GM12878 (cell line): ENCODE measurements at regions not wholly inside any gene's neighbourhood (a gene's known extent, or its start where the extent isn't known, plus 50 kb on each side); places are given as distances from the start of the nearest gene placed in this dataset.

Experiments used
- ATAC-seq: fragments of 200-7000 bp; cut with Tn5 transposase; 3 replicates; pipeline ENCODE4 v1.9.1; 2020; ENCODE audit warnings: mild to moderate bottlenecking, moderate library complexity
- BruUV-seq: library from RNA; stranded (reverse); fragments of 400-500 nt; replicated peaks from 2 replicates; lab custom pipeline; 2021; lab: Mats Ljungman, UMichigan
- CTCF ChIA-PET: fragments of 300-600 bp; sonication (Branson Sonifier 250); formaldehyde crosslinking; extraction: SDS; loops from one replicate; lab custom pipeline; 2021; ENCODE audit warnings: inconsistent platforms; lab: Yijun Ruan, JAX
- POLR2A ChIA-PET: fragments of 350-600 bp; formaldehyde crosslinking; extraction: SDS; loops from one replicate; lab custom pipeline; 2021; ENCODE audit warnings: inconsistent platforms; lab: Charles Lee
- RAD21 ChIA-PET: fragments of 300-600 bp; sonication (Branson Sonifier 250); formaldehyde crosslinking; loops from one replicate; lab custom pipeline; 2023; ENCODE audit warnings: antibody characterized with exemption; ENCODE audit not compliant: unreplicated experiment; lab: Charles Lee
- SMC1A ChIA-PET: fragments of 300-600 bp; sonication (Branson Sonifier 250); formaldehyde crosslinking; loops from one replicate; lab custom pipeline; 2023; ENCODE audit not compliant: unreplicated experiment, uncharacterized antibody; lab: Charles Lee
- DNase-seq: peaks from one replicate; pipeline ENCODE4 v3.0.0-alpha.2; 2011; ENCODE audit warnings: low read depth, low spot score
- FAIRE-seq: peaks from 3 replicates; lab custom pipeline; 2011; peaks lifted over from hg19 to GRCh38; lab: Jason Lieb, UNC
- H2AFZ ChIP-seq: 2 replicates; pipeline ENCODE4 v1.6.0; 2011; ENCODE audit warnings: low read depth, low read length, control low read depth; ENCODE audit not compliant: control insufficient read depth
- H3K27ac ChIP-seq: 2 replicates; pipeline ENCODE4 v1.5.1; 2011; ENCODE audit warnings: control low read depth; ENCODE audit not compliant: control insufficient read depth, insufficient read depth
- H3K27me3 ChIP-seq, 2 experiments: replicated peaks in 1 of 2; 2 replicates each; pipeline versions ENCODE4 v1.6.0 to v1.6.1; 2011; ENCODE audit warnings: low read length in 1 of 2; ENCODE audit not compliant: control insufficient read depth in 2 of 2, insufficient read depth in 2 of 2
- H3K36me3 ChIP-seq, 2 experiments: 2 replicates each; pipeline ENCODE4 v1.5.1; 2011; ENCODE audit warnings: low read length in 1 of 2; ENCODE audit not compliant: control insufficient read depth in 2 of 2, insufficient read depth in 2 of 2
- H3K4me1 ChIP-seq: 2 replicates; pipeline ENCODE4 v1.6.1; 2011; ENCODE audit warnings: mild to moderate bottlenecking, low read length, moderate library complexity, mixed read lengths; ENCODE audit not compliant: control insufficient read depth, insufficient read depth
- H3K4me2 ChIP-seq: 2 replicates; pipeline ENCODE4 v1.6.0; 2011; ENCODE audit warnings: control low read depth; ENCODE audit not compliant: control insufficient read depth, insufficient read depth
- H3K4me3 ChIP-seq: fragments of 200-600 bp; sonication (generic); 2 replicates; pipeline ENCODE4 v1.5.1; 2016
- H3K79me2 ChIP-seq: 2 replicates; pipeline ENCODE4 v1.6.0; 2011; ENCODE audit warnings: low read length; ENCODE audit not compliant: control insufficient read depth, insufficient read depth
- H3K9ac ChIP-seq: 2 replicates; pipeline ENCODE4 v1.8.0; 2011; ENCODE audit warnings: low read length, control low read depth, mixed read lengths; ENCODE audit not compliant: control insufficient read depth, insufficient read depth
- H3K9me3 ChIP-seq: replicated peaks from 3 replicates; pipeline ENCODE4 v1.5.1; 2011; ENCODE audit warnings: mild to moderate bottlenecking, low read length; ENCODE audit not compliant: control insufficient read depth, insufficient read depth
- H4K20me1 ChIP-seq: 2 replicates; pipeline ENCODE4 v1.6.0; 2011; ENCODE audit not compliant: control insufficient read depth, insufficient read depth
- BCL11A ChIP-seq: IDR thresholded peaks from 2 replicates; pipeline ENCODE4 v1.6.1; 2011; ENCODE audit warnings: low read depth, low read length
- DPF2 ChIP-seq: fragments of 450-650 bp; IDR thresholded peaks from 2 replicates; pipeline ENCODE4 v1.6.1; 2017; ENCODE audit warnings: mild to moderate bottlenecking
- MYC ChIP-seq: IDR thresholded peaks from 2 replicates; pipeline ENCODE4 v1.6.1; 2011; ENCODE audit warnings: mild to moderate bottlenecking, low read length, moderate library complexity, inconsistent platforms; ENCODE audit not compliant: insufficient read depth, insufficient replicate concordance, insufficient read length, severe bottlenecking
- PML ChIP-seq: IDR thresholded peaks from 2 replicates; pipeline ENCODE4 v1.6.1; 2012; ENCODE audit warnings: low read length, inconsistent platforms
- POLR2AphosphoS5 ChIP-seq: IDR thresholded peaks from 2 replicates; pipeline ENCODE4 v1.6.1; 2011; ENCODE audit warnings: mild to moderate bottlenecking, low read length, inconsistent platforms
- SIX5 ChIP-seq: IDR thresholded peaks from 2 replicates; pipeline ENCODE4 v1.6.1; 2011; ENCODE audit warnings: mild to moderate bottlenecking, low read depth, low read length, moderate library complexity; ENCODE audit not compliant: severe bottlenecking
- ZNF207 ChIP-seq: fragments of 450-650 bp; IDR thresholded peaks from 2 replicates; pipeline ENCODE4 v1.6.1; 2014; ENCODE audit warnings: antibody characterized with exemption, mild to moderate bottlenecking, borderline replicate concordance
- ZNF384 ChIP-seq: IDR thresholded peaks from 2 replicates; pipeline ENCODE4 v1.6.1; 2012; ENCODE audit warnings: low read depth, mild to moderate bottlenecking, low read length, improper control_type of control experiment, borderline replicate concordance
- ZNF687 ChIP-seq: fragments of 450-650 bp; IDR thresholded peaks from 2 replicates; pipeline ENCODE4 v1.6.1; 2017; ENCODE audit warnings: mild to moderate bottlenecking, moderate library complexity
- WGBS: methylation state at CpG from one replicate; pipeline ENCODE4 v1.1.6; 2016; ENCODE audit warnings: low lambda C conversion rate; ENCODE audit not compliant: insufficient replicate concordance, insufficient coverage; ENCODE audit errors: missing lambda C conversion rate; 5-methylcytosine and 5-hydroxymethylcytosine counted together
- in situ Hi-C: fragments of 300-500 bp; cut with MboI; formaldehyde crosslinking; loops from 9 replicates; pipeline ENCODE4 v1.14.3; 2018; ENCODE audit warnings: mixed read lengths
- intact Hi-C: fragments of 100-400 bp; cut with micrococcal nuclease; formaldehyde crosslinking; loops from one replicate; pipeline ENCODE4 v1.14.2; 2022; ENCODE audit not compliant: unreplicated experiment

DNA sequence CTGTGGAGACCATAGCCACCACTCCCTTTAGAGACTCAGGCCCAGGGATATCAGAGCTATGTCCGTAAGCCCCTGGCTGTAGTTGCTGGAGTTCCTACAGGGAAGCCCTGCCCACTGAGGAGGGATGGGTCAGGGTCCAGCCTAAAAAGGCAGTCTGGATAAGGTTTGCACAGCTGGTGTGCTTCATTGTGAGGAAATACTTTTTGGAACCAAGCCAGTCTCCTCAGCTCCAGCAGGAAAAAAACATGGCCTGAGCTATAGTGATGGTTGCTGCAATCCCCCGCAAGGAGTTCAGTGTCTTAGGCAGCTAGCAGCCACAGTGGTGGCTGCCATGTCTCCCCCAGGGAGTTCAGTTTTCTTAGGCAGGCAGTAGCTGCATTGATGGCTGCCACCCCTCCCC lies 52.6 kb upstream of the CYP2C8 start:
- in situ Hi-C loops (no loop called here), intact Hi-C loops (no loop called here)
- H3K4me3 ChIP-seq, result no peak overlapping the region
- no peak overlapping the region for H3K4me2 ChIP-seq
- no peaks in the 10 kb centered on the region for H3K4me1 ChIP-seq
- ChIA-PET POLR2A (no interaction called here), SMC1A (interaction anchor here (1.0 kb wide), 1 partner anchor 8 kb away, joined by 3 read pairs; no protein-coding TSS in a partner anchor), RAD21 (no interaction called here), CTCF (no interaction called here)
- no peaks in the 10 kb centered on the region for H4K20me1 ChIP-seq
- no TSS peak for BruUV-seq
- 59% methylated on average over 2 of the region's 2 CpGs for WGBS
- H2AFZ ChIP-seq, result no peak overlapping the region
- no peak overlapping the region for H3K9ac ChIP-seq
- no peaks in the 10 kb centered on the region for H3K36me3 ChIP-seq
- H3K27ac ChIP-seq, result no peak overlapping the region
- H3K9me3 ChIP-seq, result no peaks in the 10 kb centered on the region
- no peaks in the 10 kb centered on the region for H3K27me3 ChIP-seq
- FAIRE-seq (no peak), DNase-seq (no peak), ATAC-seq (no peak)
- H3K79me2 ChIP-seq, result no peaks in the 10 kb centered on the region
- TF ChIP-seq ZNF384, result no peak
- no peak for TF ChIP-seq DPF2
- TF ChIP-seq POLR2AphosphoS5, result no peak
- TF ChIP-seq BCL11A, result no peak
- no peak for TF ChIP-seq MYC
- no peak for TF ChIP-seq SIX5
- no peak for TF ChIP-seq ZNF687
- no peak for TF ChIP-seq PML
- TF ChIP-seq ZNF207, result no peak
